Prostate gland (tissue), 2 donors: ENCODE measurements at regions not wholly inside any gene's neighbourhood (a gene's known extent, or its start where the extent isn't known, plus 50 kb on each side); places are given as distances from the start of the nearest gene placed in this dataset.

Experiments used
- DNase-seq: peaks from one replicate; pipeline ENCODE4 v3.0.0-alpha.2; 2019; ENCODE audit warnings: low spot score
- H3K27ac ChIP-seq, 2 donors: fragments of 200-600 bp; sonication (generic); 2 replicates each; pipeline ENCODE4 v1.5.1; 2017 to 2019
- H3K27me3 ChIP-seq: fragments of 200-600 bp; sonication (generic); replicated peaks from 2 replicates; pipeline ENCODE4 v1.5.1; 2019; ENCODE audit not compliant: insufficient read depth
- H3K36me3 ChIP-seq, 2 donors: fragments of 200-600 bp; sonication (generic); 1 replicate in 1 of 2; 2 replicates in 1 of 2; pipeline versions ENCODE4 v1.5.1 to v1.8.1; 2017 to 2019
- H3K4me1 ChIP-seq: fragments of 200-600 bp; sonication (generic); replicated peaks from 2 replicates; pipeline ENCODE4 v1.5.1; 2019
- H3K4me3 ChIP-seq, 2 donors: fragments of 200-600 bp; sonication (generic); 2 replicates each; pipeline ENCODE4 v1.5.1; 2017 to 2019
- H3K9me3 ChIP-seq: fragments of 200-600 bp; sonication (generic); 2 replicates; pipeline ENCODE4 v1.5.1; 2017
- POLR2A ChIP-seq: fragments of 450-650 bp; IDR thresholded peaks from one replicate; pipeline ENCODE4 v1.6.1; 2016; ENCODE audit warnings: antibody characterized with exemption, mild to moderate bottlenecking
- POLR2AphosphoS5 ChIP-seq: sonication (generic); formaldehyde crosslinking; IDR thresholded peaks from one replicate; pipeline ENCODE4 v1.6.1; 2017; ENCODE audit warnings: antibody characterized with exemption
- WGBS: methylation state at CpG from one replicate; pipeline ENCODE4 v1.1.5; 2018; 5-methylcytosine and 5-hydroxymethylcytosine counted together
- intact Hi-C: fragments of 100-400 bp; cut with DNase I; formaldehyde crosslinking; loops from one replicate; pipeline ENCODE4 v1.14.2; 2022
- TF ChIP-seq, protein P1 (sequence below), 4 experiments: fragments of 200-600 bp in 2 of 4; fragments of 450-650 bp in 2 of 4; sonication (generic) in 2 of 4; IDR thresholded peaks; 1 replicate in 3 of 4; 2 replicates in 1 of 4; pipeline ENCODE4 v1.5.1; 2016 to 2019; ENCODE audit warnings: antibody characterized with exemption in 4 of 4, mild to moderate bottlenecking in 2 of 4, moderate library complexity in 2 of 4

DNA sequence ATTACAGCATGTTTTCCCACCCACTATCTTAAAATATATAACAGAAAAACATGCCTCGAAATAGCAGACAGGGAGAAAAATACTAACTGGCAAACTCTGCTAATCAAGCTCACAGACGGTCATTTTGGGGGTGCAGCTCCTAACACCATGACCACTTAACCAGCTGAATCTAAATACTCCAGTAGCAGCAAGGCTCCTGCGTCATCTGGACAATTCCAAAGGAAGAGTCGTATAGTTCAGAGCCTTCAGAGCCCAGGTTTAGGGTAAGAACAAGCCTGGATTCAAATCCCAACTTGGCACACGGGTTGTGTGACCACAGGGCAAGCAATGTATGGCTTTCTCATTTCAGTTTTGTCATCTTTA lies 81.3 kb upstream of the COL21A1 start:
- Histone ChIP-seq H3K4me3 (no peak overlapping the region), H3K36me3 (no peaks in the 10 kb centered on the region), H3K4me1 (no peaks in the 10 kb centered on the region), H3K9me3 (no peaks in the 10 kb centered on the region), H3K27me3 (no peaks in the 10 kb centered on the region), H3K27ac (no peak overlapping the region)
- WGBS = 83% methylated on average over 5 of the region's 5 CpGs
- no peak for DNase-seq
- intact Hi-C loops = no loop called here
- TF ChIP-seq, protein P1, sequence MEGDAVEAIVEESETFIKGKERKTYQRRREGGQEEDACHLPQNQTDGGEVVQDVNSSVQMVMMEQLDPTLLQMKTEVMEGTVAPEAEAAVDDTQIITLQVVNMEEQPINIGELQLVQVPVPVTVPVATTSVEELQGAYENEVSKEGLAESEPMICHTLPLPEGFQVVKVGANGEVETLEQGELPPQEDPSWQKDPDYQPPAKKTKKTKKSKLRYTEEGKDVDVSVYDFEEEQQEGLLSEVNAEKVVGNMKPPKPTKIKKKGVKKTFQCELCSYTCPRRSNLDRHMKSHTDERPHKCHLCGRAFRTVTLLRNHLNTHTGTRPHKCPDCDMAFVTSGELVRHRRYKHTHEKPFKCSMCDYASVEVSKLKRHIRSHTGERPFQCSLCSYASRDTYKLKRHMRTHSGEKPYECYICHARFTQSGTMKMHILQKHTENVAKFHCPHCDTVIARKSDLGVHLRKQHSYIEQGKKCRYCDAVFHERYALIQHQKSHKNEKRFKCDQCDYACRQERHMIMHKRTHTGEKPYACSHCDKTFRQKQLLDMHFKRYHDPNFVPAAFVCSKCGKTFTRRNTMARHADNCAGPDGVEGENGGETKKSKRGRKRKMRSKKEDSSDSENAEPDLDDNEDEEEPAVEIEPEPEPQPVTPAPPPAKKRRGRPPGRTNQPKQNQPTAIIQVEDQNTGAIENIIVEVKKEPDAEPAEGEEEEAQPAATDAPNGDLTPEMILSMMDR (IDR thresholded peaks at IDR 0.05) = no peak
- TF ChIP-seq POLR2AphosphoS5 (no peak), POLR2A (no peak)

DNA sequence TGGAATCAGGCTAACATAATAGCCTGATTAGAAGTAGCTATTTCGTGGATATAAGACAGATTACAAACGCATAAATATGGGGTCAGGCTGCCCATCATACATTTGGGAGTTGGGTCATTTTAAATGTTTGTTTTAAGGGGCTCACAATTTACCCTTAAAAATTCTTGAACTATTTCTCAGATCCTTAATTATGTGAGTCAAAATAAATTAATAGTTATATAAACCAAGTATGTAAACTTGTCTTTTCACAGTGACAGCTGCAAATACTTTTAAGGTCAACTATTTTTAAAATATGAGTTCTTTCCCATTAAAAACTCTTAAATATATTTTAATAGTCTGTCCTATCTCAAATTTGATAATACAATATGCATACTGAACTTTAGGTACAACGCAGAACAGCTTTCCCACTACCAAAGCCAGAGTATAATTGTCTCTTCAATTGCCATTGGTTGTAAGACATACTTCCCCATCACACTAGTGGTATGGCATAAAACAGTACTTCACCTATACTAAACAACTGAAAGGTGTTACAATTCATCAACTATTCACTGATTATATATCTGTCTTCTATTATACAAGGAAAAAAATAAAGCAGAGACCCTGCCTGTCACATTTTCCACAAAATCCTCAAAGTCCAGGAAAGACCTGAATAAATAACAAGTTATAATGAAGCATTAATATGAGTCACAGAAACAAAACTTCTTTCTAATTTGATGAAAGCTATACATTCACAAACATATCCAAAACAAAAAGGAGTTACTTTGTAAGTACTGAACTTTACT lies 80.8 kb upstream of the COL21A1 start:
- 61% methylated on average over 3 of the region's 3 CpGs for WGBS
- TF ChIP-seq POLR2AphosphoS5 (no peak), POLR2A (no peak)
- TF ChIP-seq, protein P1 (IDR thresholded peaks at IDR 0.05) = no peak

DNA sequence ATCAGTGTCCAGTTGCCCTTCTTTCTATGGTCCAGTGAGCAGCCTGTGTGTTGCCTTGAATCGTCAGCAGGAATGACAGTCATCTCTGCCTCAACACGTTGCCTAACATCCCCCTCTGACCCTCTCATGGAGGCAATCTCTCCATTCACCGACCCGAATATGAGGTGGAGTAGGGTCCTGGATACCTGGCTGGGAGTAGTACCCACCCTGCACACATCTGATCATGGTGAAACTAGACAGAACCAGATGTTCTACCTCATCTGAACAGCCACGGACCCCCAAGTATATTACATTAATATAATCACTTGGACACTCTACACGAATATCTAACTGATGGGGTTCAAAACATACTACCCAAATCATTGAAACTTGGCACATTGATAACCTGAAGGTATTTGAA lies 77.0 kb upstream of the COL21A1 start:
- 38% methylated on average over 6 of the region's 6 CpGs for WGBS
- H3K27me3 ChIP-seq = no peaks in the 10 kb centered on the region
- TF ChIP-seq, protein P1 (IDR thresholded peaks at IDR 0.05) = no peak
- no peak for TF ChIP-seq POLR2A
- no peak for TF ChIP-seq POLR2AphosphoS5

More for the DNA sequence above, 80.8 kb upstream of the COL21A1 start:
- Histone ChIP-seq H3K4me3 (no peak overlapping the region), H3K27me3 (no peaks in the 10 kb centered on the region), H3K27ac (no peak overlapping the region), H3K4me1 (no peaks in the 10 kb centered on the region), H3K9me3 (no peaks in the 10 kb centered on the region), H3K36me3 (no peaks in the 10 kb centered on the region)
- intact Hi-C loops = no loop called here
- DNase-seq = no peak

DNA sequence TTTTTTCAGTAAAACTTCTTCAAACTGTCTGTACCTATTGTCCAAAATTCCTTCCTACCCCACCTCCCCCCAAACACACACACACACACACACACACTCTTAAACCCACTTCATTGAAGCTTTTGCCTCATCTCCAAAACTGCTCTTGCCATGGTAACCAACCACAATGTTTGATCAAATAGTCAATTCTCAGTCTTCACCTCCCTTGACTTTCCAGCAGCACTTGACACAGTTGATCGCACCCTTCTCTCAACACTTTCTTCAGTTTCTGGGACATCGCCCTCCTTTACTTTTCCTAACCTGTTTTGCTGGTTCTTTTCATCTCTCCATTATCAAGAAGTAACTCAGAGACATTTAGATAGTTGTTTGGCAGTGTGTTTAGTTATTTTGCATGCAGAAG lies 71.5 kb upstream of the COL21A1 start:
- no peaks in the 10 kb centered on the region for H3K4me1 ChIP-seq
- no peaks in the 10 kb centered on the region for H3K27me3 ChIP-seq
- intact Hi-C loops = no loop called here
- no peak overlapping the region for H3K4me3 ChIP-seq
- WGBS = 86% methylated on average over 2 of the region's 2 CpGs
- H3K9me3 ChIP-seq = no peaks in the 10 kb centered on the region
- no peak for DNase-seq
- H3K27ac ChIP-seq = no peak overlapping the region
- TF ChIP-seq POLR2A (no peak), POLR2AphosphoS5 (no peak)
- TF ChIP-seq, protein P1 (IDR thresholded peaks at IDR 0.05) = no peak
- no peaks in the 10 kb centered on the region for H3K36me3 ChIP-seq

More for the DNA sequence above, 77.0 kb upstream of the COL21A1 start:
- Histone ChIP-seq H3K9me3 (no peaks in the 10 kb centered on the region), H3K27ac (no peak overlapping the region), H3K36me3 (no peaks in the 10 kb centered on the region), H3K4me3 (no peak overlapping the region), H3K4me1 (no peaks in the 10 kb centered on the region)
- intact Hi-C loops = no loop called here
- no peak for DNase-seq
